ENCODE measurements at regions not wholly inside any gene's neighbourhood (a gene's known extent, or its start where the extent isn't known, plus 50 kb on each side); places are given as distances from the start of the nearest gene placed in this dataset.
"Not testable (repeated sequence)": the region's sequence is repeated elsewhere in the genome, so short reads cannot be mapped to it uniquely, and the experiment has no call there.

DNA sequence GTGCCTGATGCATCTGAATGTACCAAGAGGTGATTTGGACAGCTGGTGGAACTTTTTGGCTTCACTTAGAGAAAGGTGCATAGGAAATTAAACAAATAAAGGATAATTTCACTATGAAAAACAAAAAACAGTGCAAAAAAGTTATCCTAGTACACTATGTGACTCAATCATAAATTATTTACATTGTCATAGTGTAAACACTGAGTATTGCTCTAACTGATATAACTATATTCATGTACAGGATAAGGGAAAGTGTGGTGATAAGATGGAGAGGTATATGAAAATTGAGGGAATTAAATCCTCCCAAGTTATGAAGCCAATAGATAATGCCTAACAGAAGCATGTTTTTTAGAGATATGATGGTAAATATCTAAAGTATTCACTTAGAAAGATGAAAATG is 50.2 kb upstream of the CPNE4 start:
- DNase-seq, result no peak

DNA sequence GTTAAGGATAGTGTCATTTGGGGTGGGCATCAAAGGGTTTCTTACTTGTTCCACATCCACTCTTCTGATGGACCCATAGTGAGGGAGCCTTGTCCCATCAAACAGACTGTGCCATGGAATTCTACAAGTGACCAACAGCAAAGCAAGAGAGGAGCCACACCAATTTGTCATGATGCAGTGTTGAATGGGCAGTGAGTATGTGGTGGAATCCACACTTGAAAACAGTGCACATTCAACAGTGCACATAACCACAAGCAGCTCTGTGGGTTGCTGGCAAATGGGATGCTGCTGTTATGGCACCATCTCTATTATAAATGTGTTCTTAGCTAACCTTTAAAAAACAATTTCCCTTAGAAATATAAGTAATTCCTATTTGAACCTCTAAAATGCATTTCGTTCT is 52.5 kb upstream of the CPNE4 start:
- no peak for DNase-seq

DNA sequence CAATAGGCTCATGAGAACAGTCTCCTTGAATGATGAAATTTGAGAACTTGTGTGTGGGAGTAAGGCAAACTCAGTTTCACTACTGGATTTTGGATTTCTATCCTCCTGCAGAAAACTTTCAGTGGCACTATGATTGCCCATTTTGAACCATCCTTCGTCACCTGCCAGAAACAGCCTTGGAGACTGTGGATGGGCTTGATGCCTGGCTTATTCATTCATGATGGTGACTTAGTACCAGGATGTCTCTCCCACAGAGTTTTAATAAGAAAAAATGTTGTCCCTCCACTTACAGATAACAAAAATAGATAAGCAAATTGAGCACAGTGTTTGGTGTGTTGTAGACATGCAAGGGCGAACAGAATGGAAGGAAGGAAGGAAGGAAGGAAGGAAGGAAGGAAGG is 53.5 kb upstream of the CPNE4 start:
- no peak for DNase-seq

DNA sequence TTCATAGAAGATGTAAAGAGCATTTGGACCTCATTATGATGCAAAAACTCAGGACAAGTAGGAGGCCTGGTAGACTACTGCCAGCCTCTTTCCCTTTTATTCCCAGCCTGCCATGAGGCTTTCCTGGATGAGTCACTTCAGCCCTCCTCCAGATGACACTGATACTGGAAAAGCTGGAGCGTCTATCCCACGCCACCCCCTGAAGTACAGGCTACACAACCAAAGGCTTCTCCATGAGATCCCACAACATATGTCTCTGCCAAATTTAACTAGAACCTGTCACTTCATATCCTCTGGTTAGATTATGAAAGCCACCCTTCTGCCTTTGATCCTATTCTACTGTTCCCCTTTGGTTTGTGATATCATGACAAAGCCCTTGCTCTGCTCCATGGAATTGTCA is 56.1 kb upstream of the CPNE4 start:
- no peak for DNase-seq

DNA sequence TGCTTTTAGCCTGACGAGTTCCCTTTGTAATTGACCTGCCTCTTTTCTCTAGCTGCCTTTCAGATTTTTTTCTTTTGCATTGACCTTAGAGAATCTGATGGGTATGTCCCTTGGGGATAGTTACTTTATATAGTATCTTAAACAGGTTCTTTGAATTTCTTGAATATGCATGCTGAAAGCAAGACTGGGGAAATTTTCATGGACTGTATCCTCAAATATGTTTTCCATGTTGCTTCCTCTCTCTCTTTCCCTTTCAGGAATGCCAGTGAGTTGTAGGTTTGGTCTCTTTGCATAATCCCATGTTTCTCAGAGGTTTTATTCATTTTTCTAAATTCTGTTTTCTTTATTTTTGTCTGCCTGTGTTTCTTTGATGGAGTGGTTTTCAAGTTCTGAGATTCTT is 81.8 kb upstream of the CPNE4 start:
- no peak for DNase-seq

DNA sequence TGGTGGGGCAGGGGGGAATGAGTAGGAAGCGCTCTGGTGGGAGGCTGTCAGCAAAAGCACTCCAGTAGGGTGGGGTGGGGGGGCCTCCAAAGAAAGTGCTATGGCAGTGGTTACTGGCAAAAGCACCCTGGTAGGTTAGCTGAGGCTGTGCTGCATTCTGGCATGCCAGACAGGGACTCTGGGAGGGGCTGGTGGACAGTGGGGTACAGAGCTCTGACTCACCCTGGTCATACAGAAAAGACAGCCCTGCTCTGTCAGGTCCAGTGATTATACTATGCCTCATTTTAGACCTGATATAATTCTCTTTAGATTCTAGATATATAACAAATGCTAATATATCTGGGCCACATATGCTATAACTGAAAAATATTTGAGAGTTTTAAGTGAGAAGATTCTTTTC is 82.8 kb upstream of the CPNE4 start:
- DNase-seq, result no peak

DNA sequence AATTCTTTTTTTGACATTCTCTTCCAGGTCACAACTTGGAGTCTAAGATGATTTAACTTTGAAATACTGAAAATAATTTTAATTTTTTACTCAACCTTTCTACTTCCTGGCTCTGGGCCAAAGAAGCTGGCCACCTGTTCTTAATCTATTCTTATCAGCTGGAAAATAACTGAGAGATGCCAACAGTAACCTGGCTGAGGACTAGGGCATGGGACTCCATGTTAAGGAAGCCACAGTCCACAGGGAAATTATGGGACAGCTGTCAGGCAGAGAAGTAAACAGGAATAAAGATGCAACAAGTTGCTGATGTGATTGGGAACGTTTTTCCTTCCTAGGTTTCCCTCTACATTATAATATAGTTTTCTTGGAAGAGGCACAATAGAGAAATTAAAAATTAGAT is 84.7 kb upstream of the CPNE4 start:
- no peak for DNase-seq

DNA sequence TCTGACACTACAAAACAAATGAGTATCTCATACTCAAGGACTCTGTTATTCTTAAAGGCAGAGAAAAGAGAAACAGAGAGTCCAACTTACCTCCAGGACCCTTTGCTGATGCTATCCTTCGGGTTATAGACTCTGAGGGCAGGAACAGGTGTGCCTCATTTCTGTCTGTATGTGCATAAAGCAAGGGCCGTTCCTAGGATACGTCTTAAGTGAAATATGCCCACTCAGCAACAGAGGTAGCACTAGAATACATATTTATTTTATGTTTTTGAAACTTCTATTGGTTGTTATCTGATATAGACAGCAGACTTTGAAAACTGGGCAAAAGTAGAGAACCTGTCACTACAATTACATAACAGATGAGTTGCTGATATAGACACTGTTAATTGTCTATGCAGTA is 89.3 kb upstream of the CPNE4 start:
- no peak for DNase-seq

DNA sequence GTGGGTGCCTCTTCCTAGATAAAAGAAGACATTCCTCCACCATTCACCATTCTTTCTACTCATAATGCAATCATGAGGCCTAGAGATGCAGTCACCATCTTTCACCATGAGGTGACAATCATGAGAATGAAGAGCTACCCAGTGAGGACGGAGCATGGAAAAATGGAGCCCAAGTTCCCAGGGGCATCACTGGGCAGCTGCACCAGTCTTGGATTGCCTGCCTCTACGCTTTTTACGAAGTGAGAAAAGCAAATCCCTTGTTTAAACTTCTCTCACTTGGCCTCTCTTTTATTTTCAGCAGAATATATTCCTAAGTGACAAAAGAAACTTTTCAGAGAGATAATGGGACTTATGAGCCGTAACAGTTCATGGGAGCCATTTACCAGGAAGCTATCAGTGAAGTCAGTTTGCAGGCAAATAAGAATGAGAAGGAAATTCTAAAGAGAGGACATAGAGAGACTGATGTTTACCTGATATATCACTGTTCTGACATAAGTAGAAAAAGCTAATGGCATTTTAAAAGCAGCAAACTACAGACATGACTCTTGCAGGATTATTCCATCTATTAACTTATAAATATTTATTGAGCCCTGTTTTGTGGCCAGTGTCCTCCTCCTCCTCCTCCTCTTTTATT is 90.0 kb upstream of the CPNE4 start:
- no peak for DNase-seq

DNA sequence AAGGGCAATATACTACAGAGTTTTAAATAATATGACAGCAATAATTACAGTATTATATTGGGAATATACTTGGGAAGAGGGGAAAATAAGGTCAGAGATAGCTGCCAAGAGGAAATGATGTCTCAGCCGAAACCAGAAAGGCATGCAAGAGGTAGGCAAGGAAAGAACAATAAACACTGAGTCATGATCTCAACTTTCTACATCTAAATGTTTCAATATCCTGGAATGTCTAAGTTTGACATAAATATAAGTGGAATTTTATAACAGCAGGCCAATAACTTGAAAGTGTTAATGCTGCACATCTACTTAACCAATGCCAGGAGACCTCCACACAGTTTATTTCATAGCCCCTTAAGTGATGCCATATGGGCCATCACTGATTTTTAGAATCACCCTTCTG is 99.8 kb upstream of the CPNE4 start:
- DNase-seq, result no peak

DNA sequence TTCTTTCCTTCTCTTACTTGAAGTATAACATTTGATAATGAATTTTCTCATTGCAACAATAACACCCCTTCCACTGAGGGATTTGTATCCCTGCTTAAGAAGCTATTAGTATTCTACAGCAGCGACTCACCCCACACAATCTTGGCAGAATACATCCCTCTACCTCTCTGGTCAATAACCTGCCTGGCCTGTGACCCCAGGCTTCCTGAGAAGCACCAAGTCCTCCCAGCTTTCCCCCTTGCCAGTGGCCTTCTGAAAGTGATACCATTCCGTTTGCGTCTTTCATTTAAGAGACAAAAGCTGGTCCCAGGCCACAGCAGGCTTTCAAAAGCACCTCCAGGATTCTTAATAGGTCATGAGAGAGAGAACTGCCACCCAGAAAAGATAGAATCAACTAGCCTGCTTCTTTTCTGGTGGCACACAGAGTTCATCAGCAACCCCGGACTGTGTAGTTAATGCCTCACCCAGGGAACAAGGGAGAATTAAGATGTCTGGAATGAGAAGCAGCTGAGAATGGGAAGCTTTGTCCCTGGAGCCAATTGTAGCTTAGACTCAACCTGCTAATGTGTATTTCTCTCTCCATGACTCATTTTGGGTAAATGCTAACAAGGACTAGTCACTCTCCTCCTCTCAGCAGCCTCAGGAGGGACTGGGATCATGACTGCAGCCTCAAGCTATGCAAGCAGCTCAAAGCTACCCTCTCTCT is 101.0 kb upstream of the CPNE4 start:
- DNase-seq, result no peak

DNA sequence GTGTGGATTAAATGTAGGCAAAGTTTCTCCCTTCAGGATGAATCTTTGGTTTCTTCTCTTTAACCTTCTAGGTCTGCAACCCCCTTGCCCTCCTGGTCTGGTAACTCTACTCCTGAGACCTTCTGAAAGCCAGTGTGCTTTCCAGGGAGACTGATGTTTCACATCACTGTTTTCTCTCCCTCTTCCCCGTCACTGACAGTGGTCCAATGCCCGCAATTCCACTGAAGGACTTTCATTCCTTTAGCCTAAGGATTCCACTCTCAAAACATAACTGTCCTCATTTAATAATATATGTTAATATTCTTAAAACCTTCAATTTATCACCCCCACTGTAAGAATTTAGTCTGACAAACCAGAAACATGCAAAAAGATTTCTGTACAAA is 101.5 kb upstream of the CPNE4 start:
- DNase-seq, result no peak

DNA sequence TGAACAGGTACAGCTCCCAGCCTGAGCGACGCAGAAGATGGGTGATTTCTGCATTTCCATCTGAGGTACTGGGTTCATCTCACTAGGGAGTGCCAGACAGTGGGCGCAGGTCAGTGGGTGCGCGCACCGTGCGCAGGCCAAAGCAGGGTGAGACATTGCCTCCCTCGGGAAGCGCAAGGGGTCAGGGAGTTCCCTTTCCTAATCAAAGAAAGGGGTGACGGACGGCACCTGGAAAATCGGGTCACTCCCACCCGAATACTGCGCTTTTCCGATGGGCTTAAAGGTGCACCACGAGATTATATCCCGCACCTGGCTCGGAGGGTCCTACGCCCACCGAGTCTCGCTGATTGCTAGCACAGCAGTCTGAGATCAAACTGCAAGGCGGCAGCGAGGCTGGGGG is 102.1 kb upstream of the CPNE4 start:
- DNase-seq, result not testable (repeated sequence)

DNA sequence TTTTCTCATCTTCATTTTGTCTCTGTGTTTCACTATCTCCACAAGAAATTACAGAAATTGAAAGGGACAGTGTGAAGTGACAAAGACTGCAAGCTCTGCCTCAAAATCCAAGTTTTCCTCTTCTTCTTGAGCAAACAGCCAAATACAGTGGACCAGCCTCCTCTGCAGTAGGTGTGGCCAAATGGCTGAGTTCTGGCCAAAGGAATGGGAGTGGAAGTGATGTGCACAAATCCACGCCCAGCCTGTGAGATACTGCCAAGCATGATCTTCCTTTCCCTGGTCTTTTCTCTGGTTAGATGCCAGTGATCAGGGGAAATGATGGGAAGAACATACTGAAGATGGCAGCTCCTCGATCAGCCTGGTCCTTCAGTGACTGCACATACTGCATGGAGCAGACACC is 111.0 kb upstream of the CPNE4 start:
- no peak for DNase-seq

DNA sequence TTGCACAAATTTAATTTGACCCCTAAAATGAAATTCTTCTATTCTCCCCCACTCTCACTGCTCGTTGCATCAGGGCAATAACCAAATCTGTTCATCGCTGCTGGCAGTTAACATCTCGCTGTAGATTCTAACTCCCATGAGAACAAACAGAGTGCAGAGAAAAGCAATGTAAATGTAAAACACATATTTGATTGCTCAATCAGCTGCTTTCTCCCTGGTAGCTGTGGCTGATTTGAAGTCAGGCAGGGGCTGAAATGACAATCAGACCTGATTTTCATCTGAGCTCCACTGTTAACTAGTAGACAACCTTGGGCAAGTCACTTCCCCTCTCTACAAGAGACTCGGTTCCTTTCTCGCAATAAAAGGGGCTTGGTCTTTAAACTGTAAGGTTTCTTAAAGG is 119.8 kb upstream of the CPNE4 start:
- no peak for DNase-seq

DNA sequence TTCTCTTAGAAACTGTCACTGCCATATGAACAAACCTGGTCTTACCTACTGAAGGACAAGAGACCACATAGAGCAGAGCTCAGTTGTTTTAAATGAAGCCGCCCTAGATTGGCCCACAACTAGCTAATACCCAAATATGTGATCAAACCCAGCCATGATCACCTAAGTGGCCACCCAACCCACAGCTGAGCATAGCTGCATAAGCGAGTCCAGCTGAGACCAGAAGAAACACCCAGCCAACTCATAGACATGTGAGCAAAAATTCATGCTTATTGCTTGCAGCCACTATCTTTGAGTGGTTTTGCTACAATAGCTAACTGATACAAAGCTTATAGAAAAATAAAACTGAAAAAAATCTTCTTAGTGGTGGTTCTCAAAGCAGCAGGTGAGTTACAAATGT is 124.3 kb upstream of the CPNE4 start:
- DNase-seq, result no peak

DNA sequence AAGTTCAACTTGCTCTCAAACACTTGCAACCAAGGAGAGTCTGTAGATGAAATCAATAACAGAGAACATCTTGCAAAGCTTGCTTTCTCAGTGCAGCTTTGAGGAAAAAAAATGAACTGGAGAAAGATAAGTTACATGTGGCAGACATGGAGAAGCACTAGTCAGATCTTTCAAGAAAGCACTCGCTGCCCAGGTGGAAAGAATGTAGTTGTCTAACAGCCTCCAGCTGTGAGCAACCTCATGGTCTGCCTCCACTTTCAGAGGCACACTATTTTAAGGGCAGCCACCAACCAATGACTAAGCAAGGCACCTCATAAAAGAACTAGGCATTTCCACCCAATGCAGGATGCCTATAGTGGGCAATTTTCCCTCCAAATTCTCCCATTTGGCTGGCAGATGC is 125.4 kb upstream of the CPNE4 start:
- DNase-seq, result no peak

DNA sequence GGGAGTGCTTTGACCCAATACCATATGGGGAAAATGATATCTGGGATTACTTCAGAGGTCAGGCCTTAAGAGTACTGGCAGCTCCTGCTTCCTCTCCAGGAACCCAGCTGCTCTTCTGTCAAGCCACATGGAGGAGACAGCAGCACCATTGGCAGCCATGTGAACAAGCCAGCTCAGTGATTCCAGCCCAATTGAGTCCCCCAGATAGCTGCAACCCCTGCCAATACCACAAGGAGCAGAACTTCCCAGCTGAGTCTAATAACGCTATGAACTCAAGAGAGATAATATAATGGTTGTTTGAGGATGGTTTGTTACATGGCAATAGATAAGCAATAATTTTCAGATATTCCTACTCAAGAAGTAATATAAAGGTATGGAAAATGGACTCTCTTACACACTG is 126.8 kb upstream of the CPNE4 start:
- DNase-seq, result no peak

DNA sequence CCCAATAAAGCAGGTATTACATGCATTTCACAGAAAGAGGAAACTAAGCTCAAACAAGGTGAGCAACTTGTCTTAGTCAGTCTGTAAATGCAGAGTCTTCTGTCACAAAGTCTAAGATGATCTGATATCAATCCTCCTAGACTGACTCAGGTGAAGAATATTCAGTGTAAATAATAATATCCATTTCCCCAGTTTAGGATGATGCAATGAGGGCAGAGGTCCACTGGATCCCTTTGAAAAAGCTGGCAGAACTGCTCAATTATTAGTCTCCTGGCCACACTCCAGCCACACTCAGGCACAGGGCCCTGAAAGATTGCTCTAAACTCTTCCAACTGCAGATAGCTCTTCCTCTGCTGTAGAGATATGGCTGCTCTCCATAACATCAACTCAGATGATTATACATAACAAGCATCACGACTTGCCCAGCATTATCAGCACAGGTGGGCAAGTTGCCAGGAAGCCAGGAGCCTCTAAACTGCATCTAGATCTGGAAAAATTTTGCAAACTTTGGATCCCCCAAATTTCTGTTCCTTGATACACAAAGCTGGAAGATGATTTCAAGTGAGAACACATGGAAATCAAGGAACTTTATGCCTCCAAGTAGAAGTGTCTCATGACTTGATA is 129.8 kb upstream of the CPNE4 start:
- DNase-seq, result no peak

DNA sequence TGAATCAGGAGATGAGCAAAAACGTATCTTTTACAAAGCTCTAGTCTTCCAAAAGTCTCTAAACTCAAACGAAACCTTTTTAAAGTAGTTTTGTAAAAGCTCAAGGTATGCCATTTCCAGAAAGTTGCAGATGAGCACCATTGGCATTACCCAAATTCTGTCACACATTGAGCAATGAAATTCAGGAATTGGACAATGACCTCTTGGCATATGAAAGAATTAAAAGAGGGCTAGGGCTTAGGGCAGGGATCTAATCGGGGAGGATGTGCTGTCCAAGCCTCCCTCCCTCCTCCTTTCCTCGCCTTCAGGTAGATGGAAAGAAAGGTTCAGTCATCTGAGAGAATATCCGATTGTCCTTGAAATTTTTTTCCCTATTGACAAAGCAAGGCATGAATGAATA is 133.1 kb upstream of the CPNE4 start:
- no peak for DNase-seq

DNA sequence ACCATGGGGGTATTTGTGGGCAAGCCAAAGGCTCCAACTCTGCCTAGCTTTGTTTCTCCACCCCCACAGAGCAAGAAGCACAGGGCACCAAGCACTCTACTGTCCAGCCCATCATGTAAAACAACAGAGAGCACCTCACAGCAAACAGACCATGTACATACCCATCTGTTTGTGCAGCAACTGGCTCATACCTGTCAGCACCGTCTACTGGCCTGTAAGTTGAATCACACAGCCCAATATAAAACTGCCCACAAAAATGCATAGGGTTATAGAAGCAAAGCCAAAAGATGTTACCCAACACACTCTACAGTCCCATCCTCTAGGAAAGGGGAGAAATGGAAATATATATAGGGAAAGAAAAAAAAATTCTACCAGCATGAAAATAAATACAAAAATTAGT is 139.7 kb upstream of the CPNE4 start:
- no peak for DNase-seq

DNA sequence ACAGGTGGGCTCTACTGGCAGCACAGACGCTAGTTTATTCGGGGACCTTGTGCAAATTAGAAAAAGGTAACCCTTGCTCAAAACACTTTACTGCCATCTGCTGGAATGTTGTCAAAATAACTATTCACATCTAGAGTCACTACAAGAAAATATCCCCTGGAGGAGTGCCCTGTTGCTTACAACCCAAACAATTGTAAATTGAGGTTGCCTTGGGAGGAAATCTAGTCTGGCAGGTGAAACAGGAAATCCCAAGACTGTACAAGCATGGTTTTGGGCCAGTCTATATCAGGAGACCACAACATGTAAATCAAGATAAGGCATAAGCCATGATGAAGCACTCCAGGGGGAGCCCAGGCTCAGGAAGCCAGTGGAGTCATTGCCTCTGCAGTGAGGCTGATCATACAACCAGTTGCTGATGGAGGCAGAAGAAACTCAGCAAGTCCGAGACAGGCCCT is 136.8 kb upstream of the ACP3 start:
- peak; percentile 77 for DNase-seq

DNA sequence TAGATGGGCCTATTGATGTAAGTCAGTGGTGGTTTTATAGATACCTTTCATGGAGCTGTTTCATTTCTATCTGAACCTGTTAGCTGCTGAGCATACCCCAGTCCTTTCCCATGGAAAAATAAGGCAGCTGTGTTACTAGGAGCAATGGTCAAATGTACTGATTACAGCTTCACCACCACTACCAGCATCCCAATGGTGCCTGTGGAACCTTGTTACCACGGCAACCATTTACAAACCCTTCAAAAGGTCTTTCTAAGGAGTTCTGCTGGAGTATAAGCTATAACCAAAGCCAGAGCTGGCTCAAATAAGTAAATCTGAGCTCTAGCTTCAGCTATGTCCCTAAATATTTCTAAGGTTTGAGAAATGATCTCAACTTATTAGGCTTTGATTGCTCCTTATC is 133.4 kb upstream of the ACP3 start:
- no peak for DNase-seq

DNA sequence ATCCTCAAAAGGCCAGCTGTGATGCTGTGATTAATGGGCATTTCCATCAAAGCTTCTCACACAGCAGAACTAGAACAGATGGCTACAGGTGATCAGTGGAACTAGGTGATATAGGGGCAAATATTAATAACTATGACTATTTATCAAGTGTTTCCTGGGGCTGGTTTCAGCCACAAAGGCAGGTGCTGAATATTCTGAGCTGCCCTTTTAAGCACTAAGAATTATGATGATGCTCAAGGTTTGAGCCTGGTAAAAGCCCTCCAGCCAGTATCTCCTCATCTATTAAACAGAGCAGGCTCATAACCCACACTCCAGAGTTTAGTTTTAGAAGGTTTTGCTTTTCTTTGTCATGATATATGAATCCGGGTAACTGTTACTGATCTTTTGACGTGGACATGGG is 129.5 kb upstream of the ACP3 start:
- DNase-seq, result no peak

DNA sequence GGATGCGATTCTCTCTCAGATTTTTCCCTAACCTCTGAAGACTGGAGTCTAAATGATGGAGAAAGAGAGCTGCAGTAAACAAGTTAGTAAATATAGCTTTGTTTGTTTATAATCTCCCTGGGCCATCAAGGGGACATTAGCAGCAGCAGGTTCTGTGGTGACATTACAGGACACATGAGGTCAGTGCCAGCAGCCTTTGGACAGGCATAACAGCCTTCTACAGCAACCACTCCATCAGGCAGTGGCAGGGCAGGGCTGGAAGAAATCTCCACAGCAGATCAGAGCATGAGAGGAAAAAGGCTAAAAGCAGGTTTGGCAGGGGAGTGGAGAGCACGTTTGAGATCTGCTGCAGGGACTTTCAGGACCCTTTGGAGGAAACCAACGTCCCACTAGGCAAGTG is 127.6 kb upstream of the ACP3 start:
- DNase-seq, result no peak

Measured in COR-L47 (cell line).